NCI-H187 treated with DMSO at 0.1 percent for 48 hours (cell line): ENCODE measurements at regions not wholly inside any gene's neighbourhood (a gene's known extent, or its start where the extent isn't known, plus 50 kb on each side); places are given as distances from the start of the nearest gene placed in this dataset.
A peak's percentile ranks its signal among the peaks of the same experiment; 100 is the strongest.

ENCODE experiments used
- DNase-seq: peaks from one replicate; lab custom pipeline; 2025; lab: John Stamatoyannopoulos, UW

DNA sequence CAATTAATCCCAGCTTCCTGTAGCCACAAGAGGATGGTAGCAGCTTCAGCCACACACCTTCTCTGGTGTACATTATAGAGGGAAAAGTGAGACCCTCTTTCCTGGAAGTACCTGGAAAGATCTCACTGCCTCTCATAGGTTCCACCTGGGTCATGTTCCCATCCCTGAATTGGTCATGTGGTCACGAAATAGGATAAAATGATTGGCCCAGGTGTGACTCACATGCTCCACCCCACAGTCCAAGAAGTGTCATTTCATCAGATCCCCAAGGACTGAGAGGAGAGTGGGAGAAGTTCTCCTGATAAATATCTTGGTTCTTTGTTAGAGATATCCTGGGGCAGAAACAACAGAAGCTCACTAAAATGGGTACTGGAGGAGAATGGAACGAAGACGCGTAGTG, 142.4 kb downstream of the QRSL1 start:
- no peak for DNase-seq

GRCh38 chr6:106770663-106771062, 141.3 kb downstream of the QRSL1 start:
- no peak for DNase-seq

GRCh38 chr6:106770081-106770480, 140.7 kb downstream of the QRSL1 start:
- DNase-seq = no peak

- no peak for DNase-seq
These were observed 137.9 kb downstream of the QRSL1 start for GRCh38 chr6:106767271-106767670.

- DNase-seq = no peak
These were observed 136.8 kb downstream of the QRSL1 start for GRCh38 chr6:106766201-106766600.

- no peak for DNase-seq
These were observed 136.1 kb downstream of the QRSL1 start for GRCh38 chr6:106765496-106765895.

- DNase-seq = no peak
These were observed 135.1 kb downstream of the QRSL1 start for GRCh38 chr6:106764353-106764980.

GRCh38 chr6:106763361-106763760, 134.0 kb downstream of the QRSL1 start:
- no peak for DNase-seq

DNA sequence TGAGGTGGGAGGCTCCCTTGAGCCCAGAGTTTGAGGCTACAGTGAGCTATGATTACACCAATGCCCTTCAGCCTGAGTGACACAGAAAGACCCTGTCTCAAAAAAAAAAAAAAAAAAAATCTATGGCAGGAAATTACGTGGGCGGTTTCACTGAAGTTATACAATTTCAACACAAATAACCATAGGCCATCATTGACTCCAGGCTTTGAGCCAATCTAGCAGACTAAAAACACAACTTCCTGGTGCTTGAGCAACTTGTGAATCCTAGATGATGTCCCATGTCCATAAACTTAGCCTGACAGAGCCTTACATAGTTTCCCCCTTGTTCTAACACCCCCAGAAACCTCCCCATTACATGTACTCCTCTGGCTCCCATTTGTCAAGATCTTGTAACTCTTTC, 131.8 kb downstream of the QRSL1 start:
- no peak for DNase-seq

DNA sequence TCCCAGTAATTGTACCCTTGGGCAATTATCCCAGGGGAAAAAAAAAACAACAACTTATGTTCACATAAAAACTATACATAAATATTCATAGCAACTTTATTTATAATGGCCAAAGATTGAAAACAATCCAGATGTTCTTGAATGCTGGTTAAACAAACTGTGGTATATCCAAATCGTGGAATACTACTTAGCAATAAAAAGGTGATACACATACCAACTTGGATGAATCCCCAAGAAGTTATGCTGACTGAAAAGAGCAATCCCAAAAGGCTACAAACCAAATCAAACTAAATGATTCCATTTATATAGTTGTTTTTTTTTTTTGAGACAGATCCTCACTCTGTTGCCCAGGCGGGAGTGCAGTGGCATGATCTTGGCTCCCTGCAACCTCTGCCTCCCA, 129.7 kb downstream of the QRSL1 start:
- DNase-seq = no peak

DNA sequence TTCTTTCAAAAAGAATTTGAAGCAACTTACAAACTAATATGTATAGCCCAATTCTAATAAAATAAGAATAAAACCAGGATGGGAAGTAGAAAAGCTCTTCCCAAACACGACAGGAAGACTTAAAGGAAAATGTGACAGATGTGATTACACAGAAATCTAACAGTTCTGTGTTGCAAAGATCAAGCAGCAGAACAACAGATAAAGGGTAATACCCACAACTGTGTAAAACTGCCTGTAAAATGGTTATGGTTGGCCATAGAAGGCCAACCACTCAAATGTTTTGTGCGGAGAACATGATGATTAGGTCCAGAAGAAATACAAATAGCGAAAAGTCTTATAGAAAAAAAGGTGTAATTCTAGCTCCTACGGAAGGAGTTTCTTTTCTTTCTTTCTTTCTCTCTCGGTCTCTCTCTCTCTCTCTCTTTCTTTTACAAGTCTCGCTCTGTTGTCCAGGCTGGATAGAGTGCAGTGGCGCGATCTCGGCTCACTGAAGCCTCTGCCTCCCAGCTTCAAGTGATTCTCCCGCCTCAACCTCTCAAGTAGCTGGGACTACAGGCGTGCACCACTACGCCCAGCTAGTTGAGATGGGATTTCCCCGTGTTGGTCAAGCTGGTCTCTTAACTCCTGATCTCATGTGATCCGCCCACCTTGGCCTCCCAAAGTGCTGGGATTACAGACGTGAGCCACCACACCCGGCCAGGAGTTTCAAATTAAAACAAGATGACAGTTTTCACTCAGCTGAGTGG, 128.5 kb downstream of the QRSL1 start:
- DNase-seq = no peak

GRCh38 chr6:106757267-106757666, 127.9 kb downstream of the QRSL1 start:
- no peak for DNase-seq

- DNase-seq = no peak
These were observed 124.8 kb downstream of the QRSL1 start for GRCh38 chr6:106754215-106754614.

DNA sequence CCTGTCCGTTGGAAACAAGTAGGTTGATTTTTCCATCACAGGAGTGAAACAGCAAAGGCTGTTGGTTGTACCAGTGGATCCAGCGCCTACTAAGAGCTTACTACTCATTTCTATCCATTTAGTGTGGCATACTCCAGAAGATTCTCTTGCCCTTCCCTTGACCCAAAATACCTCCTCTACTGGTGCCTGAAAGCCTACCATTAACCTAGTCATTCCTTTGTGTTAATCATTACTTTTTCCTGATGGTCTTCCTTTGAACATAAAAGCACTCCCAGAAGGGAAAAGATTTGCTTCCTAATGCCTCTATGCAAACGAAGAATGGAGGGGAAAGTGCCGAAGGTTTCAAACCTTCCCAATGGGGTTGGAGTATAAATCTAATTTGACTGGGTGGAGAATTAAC, 123.3 kb downstream of the QRSL1 start:
- DNase-seq = no peak

DNA sequence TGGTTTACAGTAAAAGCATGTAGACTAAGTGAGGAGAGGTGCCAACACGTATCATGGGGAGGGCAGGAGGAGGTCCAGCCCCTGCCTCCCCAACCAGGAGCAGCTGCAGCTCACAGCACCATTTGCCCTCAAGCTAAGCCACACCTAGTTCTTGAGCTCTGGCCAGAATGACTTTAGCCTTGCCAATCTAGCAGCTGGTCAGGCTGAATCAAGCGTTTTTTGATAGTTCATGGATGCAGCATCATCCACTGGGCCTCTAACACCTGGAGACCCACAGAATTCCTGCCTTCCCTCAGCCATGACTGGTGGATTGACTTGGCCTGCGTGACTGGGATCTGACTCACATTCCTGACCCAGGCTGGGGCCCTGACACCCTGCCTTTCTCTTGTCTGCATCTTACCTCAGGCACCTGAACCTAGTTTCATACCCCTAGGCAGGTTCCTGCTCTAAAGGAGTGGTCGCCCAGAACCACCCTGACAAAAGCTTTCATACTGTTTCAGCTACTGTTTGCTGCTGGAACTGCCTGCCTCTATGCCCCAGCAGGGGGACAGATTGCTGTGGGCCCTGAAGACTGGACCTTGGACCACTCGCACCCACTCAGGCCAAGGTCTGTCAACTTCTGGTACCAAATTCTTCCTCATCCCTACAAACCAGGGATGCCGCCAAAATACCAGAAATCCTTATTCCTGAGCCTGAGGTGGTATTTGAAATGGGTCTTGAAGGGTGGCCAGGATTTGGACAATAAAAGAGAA, 122.3 kb downstream of the QRSL1 start:
- DNase-seq = no peak

GRCh38 chr6:106750946-106751345, 121.6 kb downstream of the QRSL1 start:
- DNase-seq = no peak

DNA sequence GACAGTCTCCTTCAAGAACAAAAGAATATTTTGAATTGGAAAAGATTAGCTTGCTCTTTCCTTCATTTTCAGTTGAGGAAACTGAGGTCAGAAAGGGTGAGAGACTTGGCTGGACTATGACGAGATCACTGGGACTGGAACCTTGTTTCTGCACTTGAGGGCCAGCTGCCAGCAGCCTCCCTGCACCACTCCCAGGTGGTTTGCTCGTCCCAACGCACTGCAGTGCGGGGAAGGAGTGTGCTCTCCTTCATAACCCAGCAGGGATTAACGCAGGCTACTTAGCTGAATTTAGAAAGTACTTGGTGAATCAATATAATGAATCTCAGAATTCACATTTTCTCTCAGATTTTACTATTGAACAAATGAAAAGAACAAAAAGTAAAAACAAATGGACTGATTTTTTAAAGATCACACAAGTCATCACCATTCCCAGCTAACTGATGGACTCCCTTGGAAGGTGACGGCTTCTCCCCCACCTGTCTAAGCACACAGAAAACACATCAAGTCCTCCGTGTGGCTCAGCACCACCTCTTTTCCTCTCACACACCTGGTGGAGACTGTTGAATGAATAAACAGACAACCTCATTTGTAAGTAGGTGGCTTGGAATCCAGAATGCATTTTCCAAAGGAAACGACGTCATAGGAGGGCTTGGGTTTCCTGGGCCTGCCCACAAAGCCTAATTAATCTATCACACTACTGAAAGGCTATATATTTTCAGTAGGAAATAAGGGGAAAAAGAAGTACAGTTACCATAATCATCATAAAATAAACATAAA, 121.0 kb downstream of the QRSL1 start:
- DNase-seq = no peak

- DNase-seq = no peak
These were observed 120.2 kb downstream of the QRSL1 start for GRCh38 chr6:106749609-106750008.

DNA sequence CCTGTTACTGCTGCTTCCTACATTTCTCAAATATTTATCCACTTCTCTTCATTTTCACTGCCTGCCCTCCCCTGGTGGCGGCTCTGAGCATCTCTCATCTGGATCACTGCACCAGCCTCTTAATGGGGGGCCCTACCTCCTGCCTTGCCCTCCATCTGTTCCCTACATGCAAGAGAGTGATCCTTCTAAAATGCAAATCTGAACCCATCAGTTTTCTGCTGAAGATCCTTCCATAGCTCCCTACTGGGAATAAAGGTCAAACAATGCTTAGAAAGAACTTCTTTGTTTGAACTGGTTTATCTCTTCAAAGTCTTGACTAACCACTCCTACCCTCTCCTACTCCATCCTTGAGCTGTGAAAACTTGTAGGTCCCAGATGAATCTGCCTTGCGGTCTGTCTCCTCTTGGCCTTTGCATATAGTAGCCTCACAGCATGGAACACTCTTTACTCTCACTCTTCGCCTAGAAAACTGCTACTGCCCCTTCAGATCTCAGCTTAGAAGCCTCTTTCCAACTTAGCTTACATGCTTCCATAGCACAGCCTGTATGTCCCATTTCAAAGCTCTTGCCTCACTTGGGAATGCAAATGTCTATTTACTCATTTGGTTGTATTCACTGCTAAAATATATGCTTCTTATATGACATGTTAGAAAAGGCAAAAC, 119.3 kb downstream of the QRSL1 start:
- DNase-seq = no peak

DNA sequence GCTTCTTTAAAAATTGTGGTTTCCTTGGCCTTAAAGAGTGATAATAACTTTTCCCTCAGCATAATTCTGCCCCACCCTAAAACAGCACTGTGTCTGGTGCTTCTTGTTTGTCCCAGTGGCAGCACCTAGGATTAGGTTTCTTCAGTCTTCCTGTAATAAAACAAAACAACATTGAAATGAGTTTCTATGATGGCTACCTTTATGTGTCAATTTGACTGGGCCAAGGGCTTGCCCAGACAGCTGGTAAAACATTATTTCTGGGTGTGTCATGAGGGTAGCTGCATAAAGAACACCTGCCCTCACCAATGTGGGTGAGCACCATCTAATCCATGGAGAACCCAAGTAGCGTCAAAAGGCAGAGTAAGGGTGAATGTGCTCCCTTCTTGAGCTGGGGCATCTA, 117.8 kb downstream of the QRSL1 start:
- no peak for DNase-seq

DNA sequence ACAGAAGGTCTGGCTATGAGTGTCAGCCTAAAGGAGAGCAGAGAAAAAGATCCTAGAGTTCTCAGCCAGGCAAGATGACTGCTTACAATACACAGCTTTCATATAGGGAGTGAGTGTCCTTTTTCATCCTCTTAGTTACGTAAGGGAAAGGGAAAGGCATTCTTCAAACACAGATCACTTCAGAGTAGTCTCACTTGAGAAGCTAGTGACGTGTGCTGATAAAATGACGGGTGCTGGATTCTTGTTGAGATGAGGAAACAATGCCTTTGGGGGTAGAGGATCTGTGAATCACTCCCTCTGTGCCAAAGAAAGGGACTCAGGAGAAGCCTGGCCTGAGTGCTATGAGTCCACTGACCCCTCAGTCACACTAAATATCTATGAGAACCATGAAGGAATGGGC, 117.3 kb downstream of the QRSL1 start:
- DNase-seq = peak; percentile 54
